CD8-positive, alpha-beta memory T cell (primary cell): ENCODE measurements at regions not wholly inside any gene's neighbourhood (a gene's known extent, or its start where the extent isn't known, plus 50 kb on each side); places are given as distances from the start of the nearest gene placed in this dataset.

Source experiments
- CTCF ChIA-PET: fragments of 350-600 bp; sonication (Branson Sonifier 250); formaldehyde crosslinking; loops from one replicate; lab custom pipeline; 2021; ENCODE audit warnings: antibody characterized with exemption; lab: Charles Lee
- POLR2A ChIA-PET: fragments of 350-600 bp; sonication (Branson Sonifier 250); formaldehyde crosslinking; loops from one replicate; lab custom pipeline; 2021; ENCODE audit warnings: antibody characterized with exemption; lab: Charles Lee
- DNase-seq, 5 donors: peaks; one replicate each; pipeline versions ENCODE4 v3.0.0 to v3.0.0-alpha.2; 2020 to 2022; ENCODE audit warnings: mixed read lengths in 1 of 5
- H3K27ac ChIP-seq: one replicate; pipeline ENCODE4 v1.7.0; 2013; ENCODE audit warnings: low read depth, mild to moderate bottlenecking, low read length, moderate library complexity
- H3K27me3 ChIP-seq: 2 replicates; pipeline ENCODE4 v1.7.0; 2013; ENCODE audit warnings: low read length, mild to moderate bottlenecking; ENCODE audit not compliant: insufficient read depth, poor library complexity, severe bottlenecking
- H3K36me3 ChIP-seq: 2 replicates; pipeline ENCODE4 v1.7.0; 2013; ENCODE audit warnings: mild to moderate bottlenecking, low read length, moderate library complexity; ENCODE audit not compliant: insufficient read depth
- H3K4me1 ChIP-seq: 2 replicates; pipeline ENCODE4 v1.7.0; 2013; ENCODE audit warnings: mild to moderate bottlenecking, low read length, moderate library complexity; ENCODE audit not compliant: insufficient read depth
- H3K4me3 ChIP-seq: 2 replicates; pipeline ENCODE4 v1.7.0; 2013; ENCODE audit warnings: mild to moderate bottlenecking, low read length
- H3K9me3 ChIP-seq: 2 replicates; pipeline ENCODE4 v1.7.0; 2013; ENCODE audit warnings: mild to moderate bottlenecking, low read length
- H3K27ac Mint-ChIP-seq, 8 donors: one replicate each; pipeline ENCODE4 v1.8.0; 2020 to 2021; ENCODE audit warnings: mixed read lengths in 8 of 8, mild to moderate bottlenecking in 6 of 8, inconsistent platforms in 3 of 8, moderate library complexity in 3 of 8
- H3K27me3 Mint-ChIP-seq, 2 donors: one replicate each; pipeline ENCODE4 v1.8.0; 2020 to 2021; ENCODE audit warnings: mixed read lengths in 2 of 2, mild to moderate bottlenecking in 1 of 2, moderate library complexity in 1 of 2
- H3K36me3 Mint-ChIP-seq, 3 donors: one replicate each; pipeline ENCODE4 v1.8.0; 2020 to 2021; ENCODE audit warnings: mixed read lengths in 3 of 3, inconsistent platforms in 1 of 3, mild to moderate bottlenecking in 1 of 3
- H3K4me1 Mint-ChIP-seq, 3 donors: one replicate each; pipeline ENCODE4 v1.8.0; 2020 to 2021; ENCODE audit warnings: mixed read lengths in 3 of 3, inconsistent platforms in 1 of 3, mild to moderate bottlenecking in 1 of 3
- H3K4me3 Mint-ChIP-seq, 7 donors: one replicate each; pipeline ENCODE4 v1.8.0; 2020 to 2021; ENCODE audit warnings: mixed read lengths in 7 of 7, mild to moderate bottlenecking in 6 of 7, moderate library complexity in 4 of 7, inconsistent platforms in 2 of 7
- H3K9me3 Mint-ChIP-seq, 5 donors: one replicate each; pipeline ENCODE4 v1.8.0; 2020 to 2022; ENCODE audit warnings: mixed read lengths in 5 of 5, mild to moderate bottlenecking in 3 of 5, moderate library complexity in 2 of 5, inconsistent platforms in 1 of 5

DNA sequence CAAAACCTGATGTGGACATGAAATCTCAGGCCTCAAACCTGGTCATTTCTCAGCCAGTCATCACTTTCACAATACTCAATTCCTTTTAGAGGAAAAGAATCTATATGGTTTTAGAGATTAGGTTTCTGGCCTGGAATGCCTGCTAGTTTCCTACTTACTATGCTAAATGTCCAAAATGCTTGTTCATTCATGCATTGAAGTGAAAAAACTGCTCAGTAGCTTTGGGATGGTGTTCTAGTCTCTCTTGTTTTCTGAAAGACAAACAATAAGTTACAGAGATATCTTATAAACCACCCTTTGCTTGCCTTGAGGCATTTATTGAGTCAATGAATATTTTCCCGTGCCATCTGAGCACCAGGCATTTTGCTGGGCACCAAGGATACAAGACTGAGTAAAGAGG, 1146.5 kb upstream of the GOT2 start:
- DNase-seq: no peak
- H3K4me1 Mint-ChIP-seq: no peaks in the 10 kb centered on the region
- CTCF ChIA-PET: no interaction called here
- peaks cover 7 to 19% (median 16%) of the 10 kb centered on the region in 5 donors for H3K9me3 Mint-ChIP-seq
- no peaks in the 10 kb centered on the region for H3K27me3 Mint-ChIP-seq
- no peaks in the 10 kb centered on the region for H3K27me3 ChIP-seq
- no peaks in the 10 kb centered on the region for H3K4me1 ChIP-seq
- no peak overlapping the region for H3K27ac Mint-ChIP-seq
- no peak overlapping the region for H3K4me3 Mint-ChIP-seq
- no peak overlapping the region for H3K4me3 ChIP-seq
- H3K36me3 Mint-ChIP-seq: no peaks in the 10 kb centered on the region
- H3K9me3 ChIP-seq: no peaks in the 10 kb centered on the region
- POLR2A ChIA-PET: no interaction called here
- no peak overlapping the region for H3K27ac ChIP-seq
- H3K36me3 ChIP-seq: no peaks in the 10 kb centered on the region

DNA sequence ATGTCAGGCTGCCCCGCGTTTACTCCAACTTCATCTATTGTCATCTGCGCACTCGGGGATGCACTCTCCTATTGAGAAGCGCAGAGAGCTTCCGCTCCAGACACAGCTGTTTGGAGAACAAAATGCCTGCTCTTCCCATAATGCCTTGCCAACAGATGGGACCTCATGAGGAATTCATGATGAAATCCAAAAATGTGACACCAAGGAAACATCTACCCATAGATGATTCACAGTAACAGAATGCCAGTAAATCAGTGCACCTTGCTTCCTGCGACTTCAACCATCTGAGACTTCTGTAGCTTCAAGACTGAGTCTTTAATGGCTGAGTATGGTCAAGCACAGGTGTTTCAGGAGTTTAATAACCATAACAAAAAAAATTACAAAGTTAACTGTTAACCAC, 1144.9 kb upstream of the GOT2 start:
- Mint-ChIP-seq H3K27me3 (no peaks in the 10 kb centered on the region), H3K9me3 (peaks cover 11 to 26% (median 17%) of the 10 kb centered on the region in 5 donors), H3K36me3 (no peaks in the 10 kb centered on the region), H3K4me1 (no peaks in the 10 kb centered on the region), H3K27ac (no peak overlapping the region), H3K4me3 (no peak overlapping the region)
- Histone ChIP-seq H3K27me3 (no peaks in the 10 kb centered on the region), H3K36me3 (no peaks in the 10 kb centered on the region), H3K4me1 (no peaks in the 10 kb centered on the region), H3K9me3 (no peaks in the 10 kb centered on the region), H3K4me3 (no peak overlapping the region), H3K27ac (no peak overlapping the region)
- ChIA-PET POLR2A (no interaction called here), CTCF (no interaction called here)
- no peak for DNase-seq

DNA sequence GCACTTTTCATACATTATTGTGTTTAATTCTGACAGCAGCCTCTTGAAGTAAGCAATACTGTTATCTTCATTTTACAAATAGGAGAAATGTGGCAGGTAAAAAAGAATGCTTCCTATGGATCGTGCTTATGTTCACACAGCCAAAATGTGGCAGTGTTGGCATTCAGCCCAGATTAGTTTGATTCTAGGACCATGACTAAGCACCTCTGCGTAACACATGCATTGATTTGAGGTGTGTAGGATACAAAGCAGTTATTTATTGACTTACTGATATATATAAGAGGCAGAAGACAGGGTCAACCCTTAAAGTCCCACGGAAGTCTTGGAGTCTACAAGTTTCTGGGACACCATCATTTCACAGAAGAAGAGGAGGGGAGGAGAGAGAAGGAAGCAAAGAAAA, 1144.4 kb upstream of the GOT2 start:
- no peaks in the 10 kb centered on the region for H3K36me3 Mint-ChIP-seq
- CTCF ChIA-PET: no interaction called here
- no peaks in the 10 kb centered on the region for H3K4me1 Mint-ChIP-seq
- H3K9me3 ChIP-seq: no peaks in the 10 kb centered on the region
- no peak overlapping the region for H3K4me3 Mint-ChIP-seq
- no peak overlapping the region for H3K27ac ChIP-seq
- no peaks in the 10 kb centered on the region for H3K27me3 Mint-ChIP-seq
- no peaks in the 10 kb centered on the region for H3K4me1 ChIP-seq
- peaks cover 15 to 24% (median 17%) of the 10 kb centered on the region in 5 donors for H3K9me3 Mint-ChIP-seq
- no peaks in the 10 kb centered on the region for H3K27me3 ChIP-seq
- POLR2A ChIA-PET: no interaction called here
- no peak for DNase-seq
- no peak overlapping the region for H3K4me3 ChIP-seq
- no peak overlapping the region for H3K27ac Mint-ChIP-seq
- H3K36me3 ChIP-seq: no peaks in the 10 kb centered on the region

- H3K36me3 Mint-ChIP-seq: no peaks in the 10 kb centered on the region
- Histone ChIP-seq H3K36me3 (no peaks in the 10 kb centered on the region), H3K9me3 (peaks cover 4% of the 10 kb centered on the region), H3K4me3 (no peak overlapping the region), H3K27ac (no peak overlapping the region), H3K4me1 (no peaks in the 10 kb centered on the region), H3K27me3 (no peaks in the 10 kb centered on the region)
- ChIA-PET CTCF (no interaction called here), POLR2A (no interaction called here)
- no peak overlapping the region for H3K27ac Mint-ChIP-seq
- no peaks in the 10 kb centered on the region for H3K4me1 Mint-ChIP-seq
- H3K9me3 Mint-ChIP-seq: peaks cover 7 to 27% (median 19%) of the 10 kb centered on the region in 5 donors
- no peaks in the 10 kb centered on the region for H3K27me3 Mint-ChIP-seq
- no peak for DNase-seq
- no peak overlapping the region for H3K4me3 Mint-ChIP-seq
Measured at GRCh38 chr16:59864981-59865666, 1131.0 kb upstream of the GOT2 start.

- ChIA-PET CTCF (no interaction called here), POLR2A (no interaction called here)
- Histone ChIP-seq H3K4me3 (no peak overlapping the region), H3K36me3 (no peaks in the 10 kb centered on the region), H3K27ac (no peak overlapping the region), H3K9me3 (peaks cover 4% of the 10 kb centered on the region), H3K27me3 (no peaks in the 10 kb centered on the region), H3K4me1 (no peaks in the 10 kb centered on the region)
- Mint-ChIP-seq H3K27ac (no peak overlapping the region), H3K27me3 (no peaks in the 10 kb centered on the region), H3K4me3 (no peak overlapping the region), H3K4me1 (no peaks in the 10 kb centered on the region), H3K36me3 (no peaks in the 10 kb centered on the region), H3K9me3 (peaks cover 7 to 21% (median 14%) of the 10 kb centered on the region in 5 donors)
- DNase-seq: no peak
Measured at GRCh38 chr16:59859676-59860402, 1125.7 kb upstream of the GOT2 start.

GRCh38 chr16:59854846-59855439, 1120.8 kb upstream of the GOT2 start:
- no peak overlapping the region for H3K4me3 Mint-ChIP-seq
- ChIA-PET CTCF (no interaction called here), POLR2A (no interaction called here)
- Histone ChIP-seq H3K27ac (no peak overlapping the region), H3K9me3 (no peaks in the 10 kb centered on the region), H3K4me1 (no peaks in the 10 kb centered on the region), H3K4me3 (no peak overlapping the region), H3K27me3 (no peaks in the 10 kb centered on the region), H3K36me3 (no peaks in the 10 kb centered on the region)
- peaks cover 9 to 35% (median 16%) of the 10 kb centered on the region in 5 donors for H3K9me3 Mint-ChIP-seq
- DNase-seq: no peak
- H3K27me3 Mint-ChIP-seq: no peaks in the 10 kb centered on the region
- H3K4me1 Mint-ChIP-seq: no peaks in the 10 kb centered on the region
- no peak overlapping the region for H3K27ac Mint-ChIP-seq
- H3K36me3 Mint-ChIP-seq: peaks cover 0 to 1% (median 0%) of the 10 kb centered on the region in 3 donors

- Histone ChIP-seq H3K27ac (no peak overlapping the region), H3K4me3 (no peak overlapping the region), H3K27me3 (no peaks in the 10 kb centered on the region), H3K36me3 (no peaks in the 10 kb centered on the region), H3K9me3 (no peaks in the 10 kb centered on the region), H3K4me1 (no peaks in the 10 kb centered on the region)
- H3K4me1 Mint-ChIP-seq: no peaks in the 10 kb centered on the region
- ChIA-PET POLR2A (no interaction called here), CTCF (no interaction called here)
- no peak overlapping the region for H3K27ac Mint-ChIP-seq
- H3K4me3 Mint-ChIP-seq: no peak overlapping the region
- H3K36me3 Mint-ChIP-seq: peaks cover 0 to 1% (median 0%) of the 10 kb centered on the region in 3 donors
- no peaks in the 10 kb centered on the region for H3K27me3 Mint-ChIP-seq
- no peak for DNase-seq
- H3K9me3 Mint-ChIP-seq: peaks cover 7 to 45% (median 16%) of the 10 kb centered on the region in 5 donors
Measured at GRCh38 chr16:59849716-59850115, 1115.6 kb upstream of the GOT2 start.

DNA sequence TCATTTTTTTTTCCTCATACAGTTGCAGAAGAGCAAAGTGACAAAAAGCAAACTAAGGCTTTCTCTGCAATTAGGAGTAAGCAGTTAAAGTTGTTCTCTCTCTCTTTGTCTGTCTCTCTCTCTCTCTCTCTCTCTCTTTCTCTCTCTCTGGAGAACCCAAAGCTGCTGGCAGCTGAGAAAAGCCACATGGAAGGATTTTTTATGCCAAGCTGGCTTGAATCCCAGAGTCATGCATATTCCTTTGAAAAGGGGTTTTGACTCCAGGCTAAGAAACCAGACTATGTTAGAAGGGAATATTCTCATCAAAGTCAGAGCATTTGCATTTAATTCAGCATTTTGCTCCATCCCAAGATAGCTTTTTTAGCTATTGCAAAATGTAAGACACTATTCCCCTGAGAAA, 1114.2 kb upstream of the GOT2 start:
- Histone ChIP-seq H3K4me1 (no peaks in the 10 kb centered on the region), H3K9me3 (no peaks in the 10 kb centered on the region), H3K27ac (no peak overlapping the region), H3K36me3 (no peaks in the 10 kb centered on the region), H3K4me3 (no peak overlapping the region), H3K27me3 (no peaks in the 10 kb centered on the region)
- Mint-ChIP-seq H3K9me3 (peaks cover 7 to 41% (median 16%) of the 10 kb centered on the region in 5 donors), H3K36me3 (peaks cover 0 to 1% (median 0%) of the 10 kb centered on the region in 3 donors), H3K4me3 (no peak overlapping the region), H3K27ac (no peak overlapping the region), H3K27me3 (no peaks in the 10 kb centered on the region), H3K4me1 (no peaks in the 10 kb centered on the region)
- CTCF ChIA-PET: no interaction called here
- POLR2A ChIA-PET: no interaction called here
- DNase-seq: no peak
